Subcutaneous abdominal adipose tissue (tissue), 5 donors: ENCODE measurements at regions not wholly inside any gene's neighbourhood (a gene's known extent, or its start where the extent isn't known, plus 50 kb on each side); places are given as distances from the start of the nearest gene placed in this dataset.
"Not testable (repeated sequence)": the region's sequence is repeated elsewhere in the genome, so short reads cannot be mapped to it uniquely, and the experiment has no call there.

Source experiments
- H3K27ac ChIP-seq: one replicate; pipeline ENCODE4 v1.7.0; 2013; ENCODE audit warnings: low read depth, mild to moderate bottlenecking, inconsistent platforms, low read length, moderate library complexity
- H3K27me3 ChIP-seq, 5 donors: one replicate each; pipeline ENCODE4 v1.7.0; 2013; ENCODE audit warnings: low read length in 5 of 5, inconsistent platforms in 1 of 5; ENCODE audit not compliant: control insufficient read depth in 5 of 5, insufficient read depth in 4 of 5
- H3K36me3 ChIP-seq, 5 donors: one replicate each; pipeline ENCODE4 v1.7.0; 2013; ENCODE audit warnings: low read length in 5 of 5; ENCODE audit not compliant: control insufficient read depth in 5 of 5, insufficient read depth in 5 of 5
- H3K4me1 ChIP-seq, 5 donors: one replicate each; pipeline ENCODE4 v1.7.0; 2013; ENCODE audit warnings: low read length in 5 of 5, mild to moderate bottlenecking in 3 of 5, moderate library complexity in 1 of 5; ENCODE audit not compliant: control insufficient read depth in 5 of 5, insufficient read depth in 5 of 5
- H3K4me3 ChIP-seq, 5 donors: one replicate each; pipeline ENCODE4 v1.7.0; 2013; ENCODE audit warnings: low read length in 5 of 5, low read depth in 1 of 5
- H3K9ac ChIP-seq, 5 donors: one replicate each; pipeline ENCODE4 v1.7.0; 2013; ENCODE audit warnings: low read length in 5 of 5, mild to moderate bottlenecking in 4 of 5, moderate library complexity in 3 of 5
- H3K9me3 ChIP-seq, 5 donors: one replicate each; pipeline ENCODE4 v1.7.0; 2013; ENCODE audit warnings: low read length in 5 of 5; ENCODE audit not compliant: control insufficient read depth in 5 of 5
- donor health status: healthy.
- donor health status: healthy.
- donor health status: healthy.
- donor health status: healthy.
- donor health status: healthy.

- H3K36me3 ChIP-seq, result no peaks in the 10 kb centered on the region
- H3K9me3 ChIP-seq, result peaks cover 0 to 5% (median 0%) of the 10 kb centered on the region in 5 donors
- no peak overlapping the region for H3K9ac ChIP-seq
- no peaks in the 10 kb centered on the region for H3K4me1 ChIP-seq
- no peaks in the 10 kb centered on the region for H3K27me3 ChIP-seq
- H3K27ac ChIP-seq, result no peak overlapping the region
- no peak overlapping the region for H3K4me3 ChIP-seq
Measured at GRCh38 chr14:25308244-25308643, 258.3 kb upstream of the STXBP6 start.

DNA sequence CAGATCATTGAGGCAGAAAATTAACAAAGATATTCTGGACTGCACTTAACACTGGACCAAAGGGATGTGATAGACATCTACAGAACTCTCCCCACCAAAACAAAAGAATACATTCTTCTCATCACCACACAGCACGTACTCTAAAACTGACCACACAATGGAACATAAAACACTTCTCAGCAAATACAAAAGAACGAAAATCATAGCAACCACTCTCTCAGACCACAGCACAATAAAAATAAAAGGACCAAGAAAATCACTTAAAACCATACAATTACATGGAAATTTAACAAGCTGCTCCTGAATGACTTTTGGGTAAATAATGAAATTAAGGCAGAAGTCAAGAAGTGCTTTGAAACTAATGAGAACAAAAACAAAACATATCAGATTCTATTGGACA, 254.0 kb upstream of the STXBP6 start:
- Histone ChIP-seq H3K27ac (no peak overlapping the region), H3K9ac (no peak overlapping the region), H3K4me3 (no peak overlapping the region), H3K27me3 (no peaks in the 10 kb centered on the region), H3K9me3 (no peaks in the 10 kb centered on the region), H3K36me3 (no peaks in the 10 kb centered on the region), H3K4me1 (no peaks in the 10 kb centered on the region)

DNA sequence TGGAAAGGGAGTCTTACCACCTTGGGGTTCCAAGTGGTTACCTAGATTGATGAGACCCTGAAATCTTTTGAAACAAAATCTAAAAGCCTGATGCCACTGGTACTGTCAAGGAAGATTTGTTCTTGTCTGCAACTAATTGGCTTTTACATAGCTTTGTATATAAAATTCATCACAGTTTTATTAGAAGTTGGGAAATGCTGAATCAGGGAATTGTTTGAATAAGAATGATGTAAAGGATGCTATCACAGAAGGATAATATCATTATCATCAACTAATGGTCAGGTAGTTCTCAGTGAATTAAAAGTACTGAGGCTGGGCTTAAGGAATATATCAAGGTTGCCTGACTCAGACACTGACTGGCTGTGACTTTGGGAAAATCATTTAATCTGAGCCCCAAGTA, 248.3 kb upstream of the STXBP6 start:
- Histone ChIP-seq H3K9ac (no peak overlapping the region), H3K36me3 (no peaks in the 10 kb centered on the region), H3K9me3 (no peaks in the 10 kb centered on the region), H3K4me3 (no peak overlapping the region), H3K4me1 (no peaks in the 10 kb centered on the region), H3K27me3 (no peaks in the 10 kb centered on the region), H3K27ac (no peak overlapping the region)

GRCh38 chr14:25290154-25290553, 240.2 kb upstream of the STXBP6 start:
- not testable (repeated sequence) for H3K36me3 ChIP-seq, H3K27ac ChIP-seq, H3K9ac ChIP-seq

GRCh38 chr14:25274529-25274928, 224.6 kb upstream of the STXBP6 start:
- no peak overlapping the region for H3K4me3 ChIP-seq
- H3K4me1 ChIP-seq, result no peaks in the 10 kb centered on the region
- H3K27me3 ChIP-seq, result no peaks in the 10 kb centered on the region
- no peak overlapping the region for H3K27ac ChIP-seq
- H3K9ac ChIP-seq, result no peak overlapping the region
- no peaks in the 10 kb centered on the region for H3K36me3 ChIP-seq
- H3K9me3 ChIP-seq, result peaks cover 0 to 2% (median 0%) of the 10 kb centered on the region in 5 donors

More at GRCh38 chr14:25290154-25290553, 240.2 kb upstream of the STXBP6 start:
- not testable (repeated sequence) for H3K4me3 ChIP-seq, H3K27me3 ChIP-seq, H3K4me1 ChIP-seq
- H3K9me3 ChIP-seq, result peaks cover 0 to 15% (median 8%) of the 10 kb centered on the region in 5 donors

DNA sequence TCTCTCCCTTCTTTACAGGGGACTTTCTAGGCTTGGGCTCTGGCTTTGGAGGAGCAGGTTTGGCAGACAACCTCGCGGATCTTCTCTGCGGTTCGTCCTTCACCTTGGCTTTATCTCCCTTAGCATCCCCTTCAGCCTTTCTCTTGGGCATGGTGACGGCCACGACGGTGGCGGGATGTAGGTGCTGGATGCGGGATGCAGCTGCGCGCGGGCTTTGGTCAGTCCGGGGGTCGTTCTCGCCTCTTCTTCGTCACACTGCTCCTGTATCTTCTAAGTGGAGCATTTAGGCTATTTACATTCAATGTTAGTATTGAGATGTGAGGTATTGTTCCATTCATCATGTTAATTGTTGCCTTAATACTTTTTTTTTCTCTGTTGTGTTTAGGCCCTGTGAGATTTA, 217.2 kb upstream of the STXBP6 start:
- H3K9me3 ChIP-seq, result peaks cover 0 to 2% (median 0%) of the 10 kb centered on the region in 5 donors
- H3K9ac ChIP-seq, result no peak overlapping the region
- no peaks in the 10 kb centered on the region for H3K4me1 ChIP-seq
- no peaks in the 10 kb centered on the region for H3K36me3 ChIP-seq
- H3K27me3 ChIP-seq, result no peaks in the 10 kb centered on the region
- no peak overlapping the region for H3K27ac ChIP-seq
- H3K4me3 ChIP-seq, result no peak overlapping the region

- no peaks in the 10 kb centered on the region for H3K36me3 ChIP-seq
- no peak overlapping the region for H3K27ac ChIP-seq
- H3K4me3 ChIP-seq, result no peak overlapping the region
- no peak overlapping the region for H3K9ac ChIP-seq
- no peaks in the 10 kb centered on the region for H3K4me1 ChIP-seq
- H3K9me3 ChIP-seq, result no peaks in the 10 kb centered on the region
- no peaks in the 10 kb centered on the region for H3K27me3 ChIP-seq
Measured at GRCh38 chr14:25259470-25259869, 209.5 kb upstream of the STXBP6 start.

GRCh38 chr14:25252793-25253192, 202.8 kb upstream of the STXBP6 start:
- Histone ChIP-seq H3K36me3 (no peaks in the 10 kb centered on the region), H3K9me3 (no peaks in the 10 kb centered on the region), H3K27me3 (no peaks in the 10 kb centered on the region), H3K4me1 (no peaks in the 10 kb centered on the region), H3K27ac (no peak overlapping the region), H3K9ac (no peak overlapping the region), H3K4me3 (no peak overlapping the region)

- no peak overlapping the region for H3K27ac ChIP-seq
- H3K9me3 ChIP-seq, result no peaks in the 10 kb centered on the region
- no peaks in the 10 kb centered on the region for H3K36me3 ChIP-seq
- H3K9ac ChIP-seq, result no peak overlapping the region
- no peak overlapping the region for H3K4me3 ChIP-seq
- H3K27me3 ChIP-seq, result no peaks in the 10 kb centered on the region
- H3K4me1 ChIP-seq, result no peaks in the 10 kb centered on the region
Measured at GRCh38 chr14:25250516-25250915, 200.6 kb upstream of the STXBP6 start.

DNA sequence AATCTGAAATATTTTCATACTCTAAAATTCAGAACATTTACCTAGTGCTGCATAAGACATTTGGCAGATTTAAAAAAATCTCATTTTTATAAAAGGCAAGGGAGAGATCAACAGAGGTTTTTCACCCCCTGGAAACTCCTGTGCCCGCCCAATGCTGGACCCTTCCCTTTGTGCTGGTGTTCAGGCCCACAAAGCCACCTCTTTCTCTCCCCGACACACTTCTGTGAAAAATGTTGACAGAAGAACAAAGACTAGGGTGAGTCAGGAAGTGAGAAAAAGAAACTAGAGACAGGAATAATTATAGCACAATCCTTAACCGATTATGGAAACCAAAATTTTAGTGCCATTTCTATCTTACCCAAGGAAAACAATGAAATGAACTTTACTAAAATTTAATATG, 197.7 kb upstream of the STXBP6 start:
- H3K9me3 ChIP-seq, result no peaks in the 10 kb centered on the region
- H3K27me3 ChIP-seq, result no peaks in the 10 kb centered on the region
- H3K4me1 ChIP-seq, result no peaks in the 10 kb centered on the region
- no peak overlapping the region for H3K9ac ChIP-seq
- H3K36me3 ChIP-seq, result no peaks in the 10 kb centered on the region
- no peak overlapping the region for H3K4me3 ChIP-seq
- H3K27ac ChIP-seq, result no peak overlapping the region

DNA sequence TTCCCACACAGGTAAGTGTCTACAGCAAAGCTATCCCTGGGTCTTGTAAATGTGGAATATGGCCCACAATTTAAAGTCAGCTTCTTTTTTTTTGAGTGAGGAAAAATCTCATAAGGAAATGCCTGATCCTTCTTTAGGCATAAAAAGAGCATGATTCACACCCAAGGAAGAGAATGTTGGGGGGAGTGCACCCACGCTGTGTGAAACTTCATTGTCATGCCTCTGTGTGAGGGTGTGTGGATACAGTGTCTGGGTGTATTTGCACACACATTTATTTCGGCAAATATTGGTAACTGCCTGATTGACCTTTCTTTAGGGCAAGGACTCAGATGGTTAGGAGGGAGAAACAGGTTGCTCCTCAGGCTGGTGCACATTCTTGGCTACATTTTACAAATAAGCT, 196.8 kb upstream of the STXBP6 start:
- no peak overlapping the region for H3K27ac ChIP-seq
- H3K27me3 ChIP-seq, result no peaks in the 10 kb centered on the region
- no peak overlapping the region for H3K9ac ChIP-seq
- no peaks in the 10 kb centered on the region for H3K9me3 ChIP-seq
- no peaks in the 10 kb centered on the region for H3K36me3 ChIP-seq
- H3K4me1 ChIP-seq, result no peaks in the 10 kb centered on the region
- H3K4me3 ChIP-seq, result no peak overlapping the region
